ENCODE measurements at regions not wholly inside any gene's neighbourhood (a gene's known extent, or its start where the extent isn't known, plus 50 kb on each side); places are given as distances from the start of the nearest gene placed in this dataset.

DNA sequence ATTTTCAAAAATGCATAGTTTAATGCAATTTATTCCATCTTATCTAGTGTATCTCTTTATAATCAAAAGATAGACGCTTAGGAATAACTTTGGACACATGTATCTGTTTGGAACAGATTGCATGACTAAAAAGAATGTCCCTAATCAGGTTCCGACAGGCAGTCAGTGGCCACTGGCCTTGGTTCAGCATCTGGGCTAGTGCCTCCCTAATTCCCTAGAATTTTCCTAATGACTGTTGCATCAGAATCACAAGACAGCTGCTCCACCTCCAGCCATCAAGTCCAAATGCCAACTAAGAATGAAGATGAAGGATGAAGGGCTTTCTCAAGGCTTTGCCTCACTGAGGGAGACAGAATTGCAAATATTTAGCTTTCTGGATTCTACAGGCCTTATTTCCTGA, 173.8 kb downstream of the EFNB2 start:
- H3K36me3 ChIP-seq (ENCODE audit: insufficient read depth, low read length), result no peaks in the 10 kb centered on the region
- DNase-seq (no peak), ATAC-seq (ENCODE audit: insufficient read depth, low read depth) (no peak)
- no peaks in the 10 kb centered on the region for H4K20me1 ChIP-seq (ENCODE audit: insufficient read depth, low read length)
- H3K27ac ChIP-seq (ENCODE audit: low read length), result no peak overlapping the region
- H2AFZ ChIP-seq (ENCODE audit: low read depth, low read length), result no peak overlapping the region
- no peaks in the 10 kb centered on the region for H3K27me3 ChIP-seq (ENCODE audit: insufficient read depth, low read length, poor library complexity)
- no peak overlapping the region for H3K4me3 ChIP-seq (ENCODE audit: low read depth in 1 of 2, low read length in 2 of 2)
- no peaks in the 10 kb centered on the region for H3K79me2 ChIP-seq (ENCODE audit: insufficient read depth, low read length)
- no peak overlapping the region for H3K4me2 ChIP-seq (ENCODE audit: insufficient read depth, low read length)
- no peaks in the 10 kb centered on the region for H3K9me3 ChIP-seq (ENCODE audit: insufficient read depth, low read length, severe bottlenecking)
- no peak for TF ChIP-seq CTCF (IDR thresholded peaks at IDR 0.05; ENCODE audit: borderline replicate concordance, extremely low read depth, low read length, poor library complexity, severe bottlenecking)
- no peak for TF ChIP-seq EZH2 (IDR thresholded peaks at IDR 0.05; ENCODE audit: borderline replicate concordance, low read depth, low read length, severe bottlenecking)
- H3K4me1 ChIP-seq (ENCODE audit: insufficient read depth, low read length), result no peaks in the 10 kb centered on the region
- no peak overlapping the region for H3K9ac ChIP-seq (ENCODE audit: low read depth, low read length)

DNA sequence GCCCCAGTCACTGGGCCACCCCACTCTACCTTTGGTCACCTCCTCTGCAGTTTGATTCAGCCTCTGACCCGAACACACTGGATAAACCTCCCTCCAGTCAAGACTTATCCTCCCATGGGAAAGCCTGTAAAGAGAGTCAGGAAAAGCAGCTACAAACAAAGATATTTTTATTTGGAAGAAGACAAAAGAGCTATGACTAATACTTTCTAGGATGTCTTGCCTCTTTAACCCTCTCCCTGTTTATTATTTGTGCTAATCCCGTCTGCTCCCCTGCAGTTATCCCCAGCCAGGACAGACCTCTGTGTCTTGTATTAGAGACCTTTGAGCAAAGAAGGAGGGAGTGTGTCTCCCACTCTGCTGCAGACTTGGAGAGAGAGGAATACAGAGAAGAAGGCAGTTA, 178.3 kb downstream of the EFNB2 start:
- Histone ChIP-seq H2AFZ (ENCODE audit: low read depth, low read length) (no peak overlapping the region), H3K4me3 (ENCODE audit: low read depth in 1 of 2, low read length in 2 of 2) (no peak overlapping the region), H3K9me3 (ENCODE audit: insufficient read depth, low read length, severe bottlenecking) (no peaks in the 10 kb centered on the region), H3K9ac (ENCODE audit: low read depth, low read length) (no peak overlapping the region), H3K4me1 (ENCODE audit: insufficient read depth, low read length) (no peaks in the 10 kb centered on the region), H4K20me1 (ENCODE audit: insufficient read depth, low read length) (no peaks in the 10 kb centered on the region), H3K27me3 (ENCODE audit: insufficient read depth, low read length, poor library complexity) (no peaks in the 10 kb centered on the region), H3K36me3 (ENCODE audit: insufficient read depth, low read length) (no peaks in the 10 kb centered on the region), H3K4me2 (ENCODE audit: insufficient read depth, low read length) (no peak overlapping the region), H3K27ac (ENCODE audit: low read length) (no peak overlapping the region), H3K79me2 (ENCODE audit: insufficient read depth, low read length) (no peaks in the 10 kb centered on the region)
- ATAC-seq (ENCODE audit: insufficient read depth, low read depth) (no peak), DNase-seq (no peak)
- TF ChIP-seq EZH2 (IDR thresholded peaks at IDR 0.05; ENCODE audit: borderline replicate concordance, low read depth, low read length, severe bottlenecking), result no peak
- no peak for TF ChIP-seq CTCF (IDR thresholded peaks at IDR 0.05; ENCODE audit: borderline replicate concordance, extremely low read depth, low read length, poor library complexity, severe bottlenecking)

- no peak overlapping the region for H3K4me3 ChIP-seq (ENCODE audit: low read depth in 1 of 2, low read length in 2 of 2)
- H3K36me3 ChIP-seq (ENCODE audit: insufficient read depth, low read length), result no peaks in the 10 kb centered on the region
These were observed 179.6 kb downstream of the EFNB2 start for GRCh38 chr13:106355866-106356265.

More at GRCh38 chr13:106355866-106356265, 179.6 kb downstream of the EFNB2 start:
- Histone ChIP-seq H3K4me2 (ENCODE audit: insufficient read depth, low read length) (no peak overlapping the region), H3K27me3 (ENCODE audit: insufficient read depth, low read length, poor library complexity) (no peaks in the 10 kb centered on the region), H3K79me2 (ENCODE audit: insufficient read depth, low read length) (no peaks in the 10 kb centered on the region), H3K27ac (ENCODE audit: low read length) (no peak overlapping the region), H3K9me3 (ENCODE audit: insufficient read depth, low read length, severe bottlenecking) (no peaks in the 10 kb centered on the region), H2AFZ (ENCODE audit: low read depth, low read length) (no peak overlapping the region), H3K4me1 (ENCODE audit: insufficient read depth, low read length) (no peaks in the 10 kb centered on the region), H4K20me1 (ENCODE audit: insufficient read depth, low read length) (no peaks in the 10 kb centered on the region), H3K9ac (ENCODE audit: low read depth, low read length) (no peak overlapping the region)
- ATAC-seq (ENCODE audit: insufficient read depth, low read depth), result no peak
- TF ChIP-seq EZH2 (IDR thresholded peaks at IDR 0.05; ENCODE audit: borderline replicate concordance, low read depth, low read length, severe bottlenecking), result no peak
- no peak for TF ChIP-seq CTCF (IDR thresholded peaks at IDR 0.05; ENCODE audit: borderline replicate concordance, extremely low read depth, low read length, poor library complexity, severe bottlenecking)
- no peak for DNase-seq
